ENCODE measurements at regions not wholly inside any gene's neighbourhood (a gene's known extent, or its start where the extent isn't known, plus 50 kb on each side); places are given as distances from the start of the nearest gene placed in this dataset.

DNA sequence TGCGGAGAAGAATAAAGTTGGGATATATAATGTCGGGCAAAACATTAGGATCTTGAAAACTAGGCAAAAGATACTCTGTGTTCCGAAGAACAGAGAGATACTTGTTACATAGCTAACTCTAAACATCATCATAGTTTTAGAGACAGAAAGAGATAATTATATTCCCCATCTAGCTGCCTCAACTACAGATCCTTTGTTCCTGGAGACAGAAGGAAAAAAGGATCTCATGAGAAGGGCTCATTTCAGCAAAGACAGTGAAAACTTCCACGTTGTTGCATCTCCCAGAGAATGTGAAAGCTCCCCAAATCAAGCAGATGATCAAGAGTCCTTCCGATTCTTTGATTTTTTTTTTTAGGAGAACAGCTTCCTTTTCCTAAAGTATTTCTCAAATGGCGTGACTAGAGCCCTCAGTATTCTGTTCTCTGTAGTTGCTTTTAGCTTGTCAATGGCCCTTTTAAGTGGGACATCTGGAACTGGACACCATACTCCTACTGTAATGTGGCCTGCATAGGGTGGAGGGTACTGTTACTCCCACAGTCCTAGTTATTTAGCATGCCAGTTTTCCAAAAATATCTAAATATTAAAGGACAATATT, 1048.2 kb downstream of the TTLL7 start:
- DNase-seq (ENCODE audit: low read depth in 2 of 2): no peak

DNA sequence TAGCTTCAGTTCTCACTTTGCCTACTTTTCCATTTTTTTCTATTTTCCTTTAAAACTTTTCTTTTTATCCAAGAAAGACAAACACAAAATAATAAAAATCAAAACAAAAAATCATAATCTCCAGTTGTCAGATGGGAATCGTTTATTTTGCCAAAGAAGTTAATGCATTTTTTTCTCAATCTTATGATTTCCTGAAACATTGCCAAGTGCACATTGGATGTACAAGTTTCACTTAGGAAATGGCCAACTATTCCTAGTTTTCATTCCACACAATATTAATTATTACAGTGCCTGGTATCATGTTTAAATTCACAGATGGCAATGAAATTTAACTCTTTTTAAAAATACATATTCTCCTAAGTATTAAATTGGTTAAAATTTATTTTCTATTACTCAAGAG, 1050.5 kb downstream of the TTLL7 start:
- no peak for DNase-seq (ENCODE audit: low read depth in 2 of 2)

DNA sequence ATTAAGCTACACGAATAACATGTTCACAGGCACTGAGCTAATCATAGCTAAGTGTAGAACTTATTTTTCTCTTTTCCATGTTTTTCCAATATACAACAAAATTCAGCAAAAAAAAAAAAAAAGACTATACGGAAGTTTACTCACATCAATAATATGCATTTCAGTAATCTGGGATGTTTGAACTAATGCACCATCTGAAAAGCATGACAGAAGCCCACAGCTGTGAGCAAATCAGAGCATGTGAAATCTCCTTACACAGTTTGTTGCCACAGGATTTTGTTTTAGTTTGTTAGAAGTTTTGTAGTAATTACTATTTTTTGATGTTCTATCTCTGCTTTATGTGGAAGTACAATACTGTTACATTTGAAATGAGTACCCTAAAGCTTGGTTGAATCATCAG, 1051.7 kb downstream of the TTLL7 start:
- peak; percentile 26 to 34 for DNase-seq (ENCODE audit: low read depth in 2 of 2)

DNA sequence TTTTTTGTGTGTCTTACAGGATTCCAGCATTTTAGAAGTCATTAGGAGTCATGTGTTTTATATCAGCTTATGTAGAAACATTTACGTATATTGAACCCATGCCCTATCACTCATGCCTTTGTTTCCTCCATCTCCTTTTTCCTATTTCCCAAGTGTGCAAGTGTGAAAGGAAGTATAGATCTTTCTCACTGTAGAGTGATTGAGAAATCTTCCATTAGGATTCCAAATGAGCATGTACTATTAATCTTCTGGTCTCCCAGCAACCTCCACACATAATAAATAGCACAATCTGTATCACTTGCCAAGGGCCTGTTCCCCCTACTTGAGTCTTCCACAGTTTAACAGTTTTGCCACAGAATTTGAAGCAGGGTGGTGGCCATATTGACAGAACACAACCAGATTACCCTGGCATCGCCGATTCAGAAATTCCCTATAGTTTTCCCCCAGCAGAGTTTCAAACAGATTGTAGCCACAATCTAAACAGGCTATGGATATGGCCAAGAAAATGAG, 1052.8 kb downstream of the TTLL7 start:
- DNase-seq (ENCODE audit: low read depth in 2 of 2): peak; percentile 21 to 34

DNA sequence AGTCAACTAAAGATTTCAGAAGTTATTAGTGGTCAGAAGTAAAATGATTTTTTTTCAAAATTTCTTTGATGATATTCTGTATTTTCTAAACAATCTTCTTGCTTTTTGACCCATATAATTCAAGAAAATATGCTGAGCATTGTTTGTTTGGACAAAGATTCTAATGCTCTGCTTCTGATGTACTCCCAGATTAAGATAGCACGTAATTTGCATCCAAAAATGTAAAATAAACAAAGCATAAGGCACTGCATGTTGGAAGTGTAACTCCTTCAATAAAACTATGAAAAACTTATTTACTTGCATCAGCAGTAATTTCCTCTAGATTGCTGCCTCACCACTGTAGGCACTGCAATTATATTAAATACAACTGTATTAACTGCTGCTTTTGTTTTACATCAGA, 1054.1 kb downstream of the TTLL7 start:
- no peak for DNase-seq (ENCODE audit: low read depth in 2 of 2)

DNA sequence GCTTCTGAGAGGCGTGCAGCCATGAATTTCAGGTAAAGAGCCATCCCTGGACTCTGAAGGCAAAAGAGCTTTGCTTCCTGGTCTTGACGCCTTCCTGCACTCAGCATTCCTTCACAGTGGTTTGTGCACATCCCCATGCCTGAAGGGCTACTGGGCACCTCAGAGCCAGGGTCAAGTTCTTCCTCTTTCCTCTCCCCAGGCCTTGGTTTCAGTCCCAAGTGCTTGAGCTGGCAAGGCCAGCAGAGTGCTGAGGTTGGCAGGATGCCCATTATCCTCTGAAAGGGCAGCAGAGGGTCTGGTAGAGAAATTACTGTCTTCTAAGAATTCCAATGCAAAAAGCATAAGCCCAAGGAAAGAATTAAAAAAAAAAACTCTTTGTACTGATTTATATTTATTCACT, 1064.9 kb downstream of the TTLL7 start:
- DNase-seq (ENCODE audit: low read depth in 2 of 2): no peak

DNA sequence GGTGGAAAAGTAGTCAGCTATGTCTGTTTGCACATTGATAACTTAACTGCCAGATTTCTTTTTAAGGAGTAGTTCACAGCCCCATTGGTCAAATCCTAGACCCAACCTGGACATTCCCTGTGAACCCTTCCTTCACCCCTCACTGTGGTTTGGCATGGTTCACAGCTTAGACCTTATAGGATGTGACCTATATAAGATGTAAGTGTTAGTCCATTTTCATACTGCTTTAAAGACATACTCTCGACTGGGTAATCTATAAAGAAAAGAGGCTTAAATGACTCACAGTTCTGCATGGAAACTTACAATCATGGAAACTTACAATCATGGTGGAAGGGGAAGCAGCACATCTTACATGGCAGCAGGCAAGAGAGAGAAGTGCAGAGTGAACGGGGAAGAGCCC, 1066.2 kb downstream of the TTLL7 start:
- DNase-seq (ENCODE audit: low read depth in 2 of 2): no peak

DNA sequence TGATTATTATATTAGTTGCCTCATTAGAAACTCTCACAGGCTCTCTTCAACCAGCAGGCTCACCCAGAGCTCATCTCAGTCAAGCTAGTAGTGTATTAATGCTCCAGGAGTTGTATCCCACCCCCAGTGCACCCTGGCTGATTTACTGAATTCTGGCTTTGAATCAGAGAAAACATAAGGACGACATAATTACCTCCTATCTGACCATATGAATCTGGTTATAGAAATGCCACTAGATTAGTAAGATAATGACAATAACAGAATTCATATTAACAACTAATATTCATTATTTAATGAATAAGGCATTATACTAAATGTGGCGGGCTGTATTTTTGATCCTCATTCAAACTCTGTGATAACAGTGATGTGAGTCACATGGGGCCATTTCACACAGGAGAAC, 1066.7 kb downstream of the TTLL7 start:
- DNase-seq (ENCODE audit: low read depth in 2 of 2): no peak

DNA sequence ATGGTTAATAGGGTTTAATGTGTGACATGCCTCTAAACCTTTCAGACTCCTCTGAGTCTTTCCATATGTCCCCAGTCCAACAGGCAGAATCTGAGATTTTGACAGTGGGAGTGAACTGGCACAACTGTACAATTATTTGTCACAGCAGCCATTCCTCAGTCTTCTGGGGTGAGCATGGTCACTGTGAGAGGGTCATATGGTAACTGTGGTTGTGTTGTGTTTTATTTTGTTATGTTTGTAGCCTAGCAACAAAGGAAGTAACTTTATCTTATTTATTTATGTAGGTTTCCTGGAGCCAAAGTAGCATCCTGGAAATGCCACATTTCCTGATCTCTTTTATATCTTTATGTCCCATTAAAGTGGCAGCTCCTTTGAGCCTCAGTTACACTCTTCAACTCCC, 1067.9 kb downstream of the TTLL7 start:
- DNase-seq (ENCODE audit: low read depth in 2 of 2): no peak

DNA sequence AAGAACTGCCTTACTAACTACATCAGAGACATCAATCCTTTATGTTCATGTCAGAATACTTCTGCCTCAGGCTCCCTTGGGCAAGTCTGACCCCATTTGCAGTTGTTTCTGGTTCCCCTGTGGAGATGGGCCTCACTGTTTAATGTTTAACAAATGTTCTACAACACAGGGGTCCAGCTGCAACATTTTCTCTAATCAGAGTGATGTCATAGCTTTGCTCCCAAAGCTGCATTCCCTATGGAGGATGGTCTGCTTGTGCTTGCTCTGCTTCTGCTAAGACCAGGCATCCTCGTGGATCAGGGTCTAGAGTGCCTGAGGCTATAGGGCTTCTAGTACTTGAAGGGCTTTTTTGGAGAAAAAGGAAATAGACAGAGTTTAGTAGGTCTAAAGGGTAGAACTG, 1071.2 kb downstream of the TTLL7 start:
- no peak for DNase-seq (ENCODE audit: low read depth in 2 of 2)

DNA sequence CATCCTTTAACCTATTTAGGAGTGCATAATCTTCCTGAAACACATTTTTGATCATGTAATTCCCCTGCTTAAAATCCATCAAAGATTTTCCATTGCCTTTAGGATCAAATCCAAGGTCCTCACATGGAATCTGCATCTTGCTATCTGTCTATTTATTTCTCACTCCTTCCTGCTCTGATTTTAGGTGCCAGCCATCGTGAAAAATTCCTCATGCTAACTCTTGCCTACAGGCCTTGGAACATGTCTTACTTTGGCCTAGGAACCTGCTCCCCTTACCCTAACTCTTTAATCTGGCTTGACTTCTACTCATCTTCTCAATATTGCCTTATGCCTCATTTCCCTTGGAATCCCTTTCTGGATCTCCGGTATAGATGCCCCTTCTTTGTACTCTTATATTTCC, 1074.3 kb downstream of the TTLL7 start:
- DNase-seq (ENCODE audit: low read depth in 2 of 2): no peak

DNA sequence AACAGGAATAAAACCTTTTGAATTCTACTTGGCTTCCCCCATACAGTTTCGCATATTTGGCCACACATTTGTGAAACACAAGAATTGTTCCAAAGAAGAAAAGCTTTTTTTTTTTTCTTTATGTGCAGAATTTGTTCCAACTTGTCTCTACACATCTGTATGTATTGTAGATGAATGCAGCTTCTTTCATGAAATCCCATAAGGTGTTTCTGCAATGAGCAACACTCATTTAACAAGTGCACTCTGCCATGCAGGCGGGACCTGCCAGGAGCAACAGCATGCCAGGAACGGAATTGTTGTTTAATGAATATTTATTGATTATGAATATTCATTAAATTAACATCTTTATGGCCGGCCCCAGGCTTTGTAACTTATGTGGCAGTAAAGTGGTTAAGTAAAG, 1075.0 kb downstream of the TTLL7 start:
- no peak for DNase-seq (ENCODE audit: low read depth in 2 of 2)

DNA sequence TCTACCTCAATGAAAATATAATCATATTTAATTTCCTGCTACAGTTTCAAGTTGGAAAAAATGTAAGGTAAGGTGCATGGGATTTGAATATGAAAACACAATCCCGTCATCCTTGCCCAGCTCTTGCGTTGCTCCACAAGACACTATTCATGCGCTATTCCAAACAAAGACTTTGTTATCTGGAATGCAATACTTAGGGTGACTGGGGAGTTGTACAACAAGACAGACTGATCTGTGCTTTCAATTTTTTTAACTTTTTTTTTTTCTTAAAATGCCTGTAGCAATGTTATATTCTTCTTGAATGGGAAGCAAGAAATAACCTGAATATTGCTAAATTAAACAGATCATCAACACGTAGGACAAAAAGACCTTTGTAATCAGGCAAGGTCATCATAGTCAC, 1077.2 kb downstream of the TTLL7 start:
- DNase-seq (ENCODE audit: low read depth in 2 of 2): no peak

DNA sequence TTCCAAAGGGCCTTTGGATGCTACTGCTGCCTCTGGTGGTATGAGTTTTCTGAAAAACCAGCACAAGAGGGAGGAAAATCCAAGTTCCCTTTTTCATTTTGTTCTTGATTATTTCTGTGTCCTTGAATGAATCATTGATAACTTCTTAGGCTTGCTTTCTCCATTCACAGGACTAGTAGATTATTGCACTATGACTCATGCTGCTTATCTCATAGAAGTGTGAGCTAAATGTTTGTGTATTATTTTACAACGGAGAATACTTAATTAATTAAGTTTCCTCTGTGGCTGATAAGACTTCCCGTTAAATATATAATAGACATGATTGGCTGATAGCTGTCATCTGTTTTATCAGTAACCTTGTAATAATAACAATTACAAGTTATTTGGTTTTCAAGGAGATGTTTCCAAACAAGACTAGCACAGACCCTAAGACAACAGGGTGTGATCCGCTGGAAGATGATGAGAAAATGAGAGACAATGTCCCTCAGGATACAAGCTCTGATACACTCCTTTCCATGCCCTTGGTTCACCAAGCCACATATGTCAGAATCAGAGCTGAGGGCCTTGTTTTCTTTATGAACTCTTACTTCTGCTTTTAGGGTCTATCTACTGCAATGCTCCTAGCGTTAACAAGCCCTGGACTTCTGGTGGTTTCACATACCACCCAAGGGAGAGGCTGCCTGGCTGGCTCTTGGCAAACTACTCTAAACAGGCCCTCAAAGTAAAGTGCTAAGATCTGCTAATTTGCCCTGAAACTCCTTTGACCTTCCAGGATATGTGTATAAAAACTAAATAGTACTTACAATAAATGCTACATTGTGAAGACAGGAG, 1078.3 kb downstream of the TTLL7 start:
- no peak for DNase-seq (ENCODE audit: low read depth in 2 of 2)

DNA sequence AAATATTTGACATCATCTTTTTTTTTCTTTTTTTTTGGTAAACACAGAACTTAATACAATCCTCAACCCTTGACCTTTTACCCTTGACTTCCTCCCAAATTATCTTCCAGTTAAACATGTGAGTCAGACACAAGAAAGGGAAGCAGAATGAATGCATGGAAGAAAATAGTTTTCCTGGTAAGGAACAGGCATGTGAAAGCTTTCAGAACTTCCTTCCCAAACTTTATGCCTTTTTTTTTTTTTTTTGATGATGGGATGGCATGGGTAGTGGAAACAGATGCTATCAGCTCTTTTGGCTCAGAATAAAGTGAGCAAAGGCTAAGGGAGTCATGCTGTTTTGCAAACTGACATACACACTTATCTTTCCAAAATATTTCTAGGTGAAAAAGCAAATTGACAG, 1079.1 kb downstream of the TTLL7 start:
- DNase-seq (ENCODE audit: low read depth in 2 of 2): no peak

DNA sequence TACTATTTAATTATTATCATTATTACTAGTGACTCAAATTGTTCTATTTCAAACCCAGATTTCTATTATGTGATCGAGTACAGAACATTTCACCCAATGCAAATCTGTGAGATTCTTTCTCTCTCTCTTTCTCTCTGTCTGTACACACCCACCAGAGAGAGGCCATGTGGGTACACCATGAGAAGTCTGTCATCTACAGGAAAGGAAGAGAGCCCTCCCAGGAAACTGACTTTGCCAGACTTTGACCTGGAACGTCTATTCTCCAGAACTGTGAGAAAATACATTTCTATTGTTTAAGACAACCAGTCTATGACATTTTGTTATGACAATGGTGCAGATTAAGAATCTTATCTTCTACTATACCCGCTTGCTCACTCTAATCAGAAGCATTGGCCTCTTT, 1091.6 kb downstream of the TTLL7 start:
- DNase-seq (ENCODE audit: low read depth in 2 of 2): no peak

DNA sequence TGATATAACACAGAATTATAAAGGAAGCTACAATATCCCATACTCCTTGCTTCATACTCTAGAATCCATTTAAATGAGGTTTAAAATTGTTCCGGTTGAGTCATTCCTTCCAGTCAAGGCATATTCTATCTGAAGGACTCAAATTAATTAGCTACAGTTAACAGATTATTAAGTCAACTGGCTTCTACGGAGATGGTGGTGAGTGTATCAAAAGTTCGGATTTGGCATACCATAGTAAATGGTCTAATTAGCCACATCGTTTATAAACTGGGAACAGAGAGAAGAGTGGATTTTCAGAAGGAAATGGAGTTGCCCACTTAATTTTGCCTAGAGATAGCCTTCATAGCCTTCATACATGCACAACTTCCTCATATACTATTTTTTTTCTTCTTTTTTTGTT, 1095.3 kb downstream of the TTLL7 start:
- no peak for DNase-seq (ENCODE audit: low read depth in 2 of 2)

DNA sequence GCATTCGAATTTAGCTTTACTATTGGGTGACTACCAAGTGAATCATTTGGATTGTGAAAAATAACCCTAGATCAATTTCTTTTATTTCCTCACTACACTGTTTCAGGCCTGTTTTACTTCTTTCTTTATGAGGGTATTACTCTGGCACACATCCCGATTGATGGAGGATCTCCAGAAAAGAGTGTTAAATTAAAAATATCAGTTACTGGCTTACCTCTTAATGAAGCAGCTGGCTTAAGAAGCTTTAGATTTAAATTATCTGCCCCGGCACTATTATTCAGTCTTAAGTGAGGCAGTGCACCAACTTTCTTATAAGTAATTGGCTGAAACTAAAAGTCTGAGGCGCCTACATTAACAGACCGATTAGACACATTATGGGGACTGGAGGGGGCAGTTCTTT, 1097.4 kb downstream of the TTLL7 start:
- DNase-seq (ENCODE audit: low read depth in 2 of 2): no peak

DNA sequence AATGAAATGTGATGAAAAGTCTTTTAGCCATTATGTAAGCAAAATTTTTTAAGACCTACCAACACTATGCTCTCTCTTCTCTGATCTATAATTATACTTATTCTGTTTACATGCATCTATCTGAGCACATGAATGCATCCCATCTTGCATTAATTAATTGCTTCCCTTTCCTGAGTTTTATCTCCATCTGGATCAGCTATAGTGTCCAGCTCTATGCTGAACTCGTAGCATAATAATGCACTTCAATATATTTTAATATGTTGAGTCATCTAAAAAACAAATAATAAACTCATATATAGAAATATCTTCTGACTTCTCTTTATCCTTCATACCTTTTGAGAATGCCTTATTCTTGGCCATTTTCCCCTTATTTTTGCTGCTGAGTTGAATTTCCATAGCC, 1097.8 kb downstream of the TTLL7 start:
- DNase-seq (ENCODE audit: low read depth in 2 of 2): peak; percentile 24 to 25

DNA sequence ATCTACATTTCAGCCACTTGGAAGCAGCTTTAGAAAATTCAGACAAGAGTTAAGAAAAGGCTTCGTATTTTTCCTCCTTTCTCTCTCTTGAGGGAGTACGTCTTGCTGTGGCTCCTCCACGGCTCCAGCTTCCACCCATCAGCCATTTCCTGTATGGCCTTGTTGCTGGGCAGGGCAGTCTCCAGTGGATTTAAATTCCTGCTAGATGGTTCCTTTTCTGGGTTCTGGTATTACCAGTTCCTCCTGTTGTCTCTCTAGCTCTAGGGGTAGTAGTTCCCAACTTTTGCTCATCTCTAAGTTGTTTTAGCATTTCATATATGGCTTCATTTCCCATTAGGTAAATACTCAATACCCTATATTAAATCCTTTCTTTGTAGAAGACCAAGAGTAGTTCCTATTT, 1098.3 kb downstream of the ADGRL2 start:
- DNase-seq (ENCODE audit: low read depth in 2 of 2): no peak

DNA sequence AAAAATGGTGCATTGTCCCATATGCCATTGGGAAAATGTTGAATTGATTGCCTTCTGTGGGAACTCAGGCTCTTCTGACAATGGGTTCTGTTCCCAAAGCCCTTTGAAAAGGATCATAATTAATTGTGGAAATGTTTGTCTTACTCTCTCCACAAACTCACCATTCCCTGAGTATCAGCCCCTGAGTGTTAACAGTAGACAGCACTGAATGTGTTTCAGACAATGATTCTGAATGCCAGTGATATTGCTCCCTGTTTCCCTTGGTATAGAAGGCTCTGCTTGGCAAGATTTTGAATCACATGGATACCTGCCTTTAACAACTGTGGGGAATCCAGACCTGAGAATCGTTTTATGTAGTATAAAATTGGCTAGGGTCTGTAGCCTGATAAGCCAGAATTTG, 1096.8 kb downstream of the ADGRL2 start:
- DNase-seq (ENCODE audit: low read depth in 2 of 2): no peak

DNA sequence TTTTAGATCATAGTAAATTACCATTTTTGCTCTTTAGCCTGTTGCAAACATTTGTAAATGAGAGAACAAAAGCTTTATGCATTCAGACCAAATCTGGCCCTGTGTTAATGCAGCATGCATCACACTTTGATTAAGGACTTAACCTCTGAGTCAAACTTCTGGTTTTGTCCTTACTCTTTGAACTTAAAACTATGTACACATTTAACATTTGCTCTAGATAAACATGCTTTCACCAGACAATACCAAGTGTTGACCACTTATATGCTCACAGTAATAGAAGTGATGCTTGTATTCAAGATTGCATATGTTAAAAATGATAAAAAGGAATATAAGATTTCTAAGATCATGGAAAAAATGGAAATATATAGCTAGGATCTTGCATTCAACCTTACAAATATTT, 1095.3 kb downstream of the ADGRL2 start:
- DNase-seq (ENCODE audit: low read depth in 2 of 2): no peak

DNA sequence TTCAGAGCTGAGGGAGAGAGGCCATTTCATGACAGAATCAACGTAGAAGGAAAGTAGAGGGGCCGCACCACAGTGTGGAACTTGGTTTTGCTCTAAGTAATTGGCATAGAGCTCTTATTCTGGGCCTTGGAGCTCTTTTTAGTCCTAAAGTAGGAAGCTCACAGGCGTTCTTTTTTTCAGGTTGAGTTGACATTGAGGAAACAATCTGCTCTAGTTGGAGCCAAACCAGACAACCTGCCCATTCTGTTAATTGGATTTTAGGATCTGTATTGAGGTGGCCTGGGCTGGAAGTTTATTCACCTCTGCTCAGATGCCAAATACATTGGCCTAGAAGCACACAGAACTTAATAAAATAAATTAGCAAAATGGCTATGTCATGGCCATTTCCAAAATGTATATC, 1093.9 kb downstream of the ADGRL2 start:
- no peak for DNase-seq (ENCODE audit: low read depth in 2 of 2)

Data from fibroblast of skin of left quadriceps (primary cell).